CD14-positive monocyte (primary cell): ENCODE measurements at regions not wholly inside any gene's neighbourhood (a gene's known extent, or its start where the extent isn't known, plus 50 kb on each side); places are given as distances from the start of the nearest gene placed in this dataset.

ENCODE experiments used
- DNase-seq, 3 donors: peaks; one replicate each; pipeline ENCODE4 v3.0.0-alpha.2; 2011 to 2022
- H2AFZ ChIP-seq: 2 replicates; pipeline ENCODE4 v1.6.0; 2012; ENCODE audit warnings: mild to moderate bottlenecking, low read depth, low read length, inconsistent platforms; ENCODE audit not compliant: insufficient read depth, poor library complexity, severe bottlenecking
- H3K27ac ChIP-seq, 2 donors: 1 replicate in 1 of 2; 2 replicates in 1 of 2; pipeline ENCODE4 v1.5.1; 2012 to 2013; ENCODE audit warnings: low read length in 2 of 2, control low read depth in 1 of 2, inconsistent platforms in 1 of 2, low read depth in 1 of 2, mild to moderate bottlenecking in 1 of 2
- H3K27me3 ChIP-seq, 2 donors: one replicate each; pipeline versions ENCODE4 v1.6.0 to v1.6.1; 2011 to 2013; ENCODE audit warnings: low read length in 2 of 2; ENCODE audit not compliant: control insufficient read depth in 2 of 2, insufficient read depth in 2 of 2
- H3K36me3 ChIP-seq, 2 donors: replicated peaks in 1 of 2; 1 replicate in 1 of 2; 2 replicates in 1 of 2; pipeline versions ENCODE4 v1.5.1 to v1.6.1; 2012 to 2013; ENCODE audit warnings: low read length in 2 of 2, control low read depth in 1 of 2, inconsistent platforms in 1 of 2, mild to moderate bottlenecking in 1 of 2; ENCODE audit not compliant: insufficient read depth in 2 of 2, control insufficient read depth in 1 of 2
- H3K4me1 ChIP-seq, 2 donors: 1 replicate in 1 of 2; 2 replicates in 1 of 2; pipeline versions ENCODE4 v1.5.1 to v1.6.1; 2012 to 2013; ENCODE audit warnings: low read length in 2 of 2, control low read depth in 1 of 2, inconsistent platforms in 1 of 2, mild to moderate bottlenecking in 1 of 2, moderate library complexity in 1 of 2; ENCODE audit not compliant: insufficient read depth in 2 of 2, control insufficient read depth in 1 of 2
- H3K4me2 ChIP-seq: replicated peaks from 2 replicates; pipeline ENCODE3; 2012; ENCODE audit warnings: low read length, moderate library complexity, mild to moderate bottlenecking; ENCODE audit not compliant: poor library complexity, severe bottlenecking; ENCODE audit errors: extremely low read depth
- H3K4me3 ChIP-seq, 3 experiments: fragments of 200-600 bp in 1 of 3; sonication (generic) in 1 of 3; replicated peaks in 1 of 3; 1 replicate in 2 of 3; 2 replicates in 1 of 3; pipeline ENCODE4 v1.5.1; 2011 to 2013; ENCODE audit warnings: low read length in 3 of 3, mild to moderate bottlenecking in 3 of 3, control low read depth in 2 of 3, low read depth in 2 of 3, inconsistent platforms in 1 of 3, moderate library complexity in 1 of 3
- H3K79me2 ChIP-seq: 2 replicates; pipeline ENCODE4 v1.6.0; 2012; ENCODE audit warnings: mild to moderate bottlenecking, control low read depth, inconsistent platforms, low read length, moderate library complexity; ENCODE audit not compliant: insufficient read depth
- H3K9ac ChIP-seq: 2 replicates; pipeline ENCODE4 v1.6.0; 2017; ENCODE audit warnings: low read length, mild to moderate bottlenecking; ENCODE audit not compliant: insufficient read depth, poor library complexity, severe bottlenecking
- H3K9me3 ChIP-seq, 2 donors: replicated peaks in 1 of 2; 1 replicate in 1 of 2; 2 replicates in 1 of 2; pipeline versions ENCODE4 v1.5.1 to v1.6.1; 2012 to 2013; ENCODE audit warnings: low read length in 2 of 2, control low read depth in 1 of 2; ENCODE audit not compliant: control insufficient read depth in 1 of 2, insufficient read depth in 1 of 2
- H4K20me1 ChIP-seq: 2 replicates; pipeline ENCODE4 v1.6.0; 2012; ENCODE audit warnings: mild to moderate bottlenecking, low read length, control low read depth, moderate library complexity; ENCODE audit not compliant: insufficient read depth
- H3K27ac Mint-ChIP-seq, 7 donors: one replicate each; pipeline ENCODE4 v1.8.0; 2020; ENCODE audit warnings: mild to moderate bottlenecking in 7 of 7, mixed read lengths in 7 of 7, moderate library complexity in 6 of 7, inconsistent platforms in 2 of 7
- H3K27me3 Mint-ChIP-seq, 3 donors: one replicate each; pipeline ENCODE4 v1.8.0; 2021 to 2022; ENCODE audit warnings: low read depth in 3 of 3, mild to moderate bottlenecking in 3 of 3, mixed read lengths in 3 of 3, moderate library complexity in 3 of 3, inconsistent platforms in 1 of 3
- H3K36me3 Mint-ChIP-seq, 2 donors: one replicate each; pipeline ENCODE4 v1.8.0; 2020; ENCODE audit warnings: mixed read lengths in 2 of 2, inconsistent platforms in 1 of 2, mild to moderate bottlenecking in 1 of 2
- H3K4me1 Mint-ChIP-seq: one replicate; pipeline ENCODE4 v1.8.0; 2020; ENCODE audit warnings: mild to moderate bottlenecking, mixed read lengths
- H3K4me3 Mint-ChIP-seq, 2 donors: one replicate each; pipeline ENCODE4 v1.8.0; 2020; ENCODE audit warnings: mild to moderate bottlenecking in 2 of 2, mixed read lengths in 2 of 2, moderate library complexity in 1 of 2
- H3K9me3 Mint-ChIP-seq, 7 donors: one replicate each; pipeline ENCODE4 v1.8.0; 2020 to 2022; ENCODE audit warnings: mixed read lengths in 7 of 7, mild to moderate bottlenecking in 6 of 7, moderate library complexity in 6 of 7, inconsistent platforms in 2 of 7
- WGBS: methylation state at CpG from one replicate; pipeline ENCODE4 v1.1.5; 2013; ENCODE audit warnings: missing lambda C conversion rate; ENCODE audit not compliant: insufficient coverage; 5-methylcytosine and 5-hydroxymethylcytosine counted together
- intact Hi-C, 2 donors: fragments of 100-400 bp; cut with micrococcal nuclease; formaldehyde crosslinking; loops; one replicate each; pipeline versions ENCODE4 v1.15.0 to v1.15.1; 2023
- TF ChIP-seq, protein P1 (sequence below): fragments of 200-600 bp; IDR thresholded peaks from one replicate; pipeline ENCODE4 v1.8.0; 2022; ENCODE audit warnings: antibody characterized with exemption, mild to moderate bottlenecking

DNA sequence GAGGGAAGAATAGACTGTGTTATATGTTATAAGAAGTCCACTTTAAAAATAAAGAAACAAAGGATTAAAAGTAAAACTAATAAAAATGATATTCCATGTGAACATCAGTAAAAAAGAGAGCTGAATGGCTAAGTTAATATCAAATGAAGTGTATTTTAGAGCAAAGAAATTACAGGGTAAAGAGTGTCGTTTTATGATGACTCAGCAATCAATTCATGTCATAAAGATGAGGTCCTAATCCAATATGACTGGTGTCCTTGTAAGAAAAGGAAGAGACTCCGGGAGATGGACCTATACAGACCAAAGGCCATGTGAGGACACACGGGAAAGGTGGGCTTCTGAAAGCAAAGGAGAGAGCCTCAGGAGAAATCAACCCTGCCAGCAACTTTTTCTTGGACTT, 615.5 kb upstream of the KLHL29 start:
- no peaks in the 10 kb centered on the region for H3K27me3 ChIP-seq
- no peaks in the 10 kb centered on the region for H3K27me3 Mint-ChIP-seq
- no peak for DNase-seq
- H3K4me1 Mint-ChIP-seq: no peaks in the 10 kb centered on the region
- H2AFZ ChIP-seq: no peak overlapping the region
- H3K36me3 Mint-ChIP-seq: no peaks in the 10 kb centered on the region
- no peak overlapping the region for H3K4me2 ChIP-seq
- H3K4me3 Mint-ChIP-seq: no peak overlapping the region
- peaks cover 5 to 8% of the 10 kb centered on the region in 2 donors for H3K9me3 ChIP-seq
- intact Hi-C loops: no loop called here
- no peak overlapping the region for H3K9ac ChIP-seq
- H3K4me1 ChIP-seq: no peaks in the 10 kb centered on the region
- H4K20me1 ChIP-seq: no peaks in the 10 kb centered on the region
- no peak overlapping the region for H3K27ac ChIP-seq
- no peak overlapping the region for H3K4me3 ChIP-seq
- no peaks in the 10 kb centered on the region for H3K79me2 ChIP-seq
- WGBS: 50% methylated on average over 1 of the region's 3 CpGs
- H3K36me3 ChIP-seq: no peaks in the 10 kb centered on the region
- H3K9me3 Mint-ChIP-seq: peaks cover 0 to 4% (median 0%) of the 10 kb centered on the region in 7 donors
- no peak overlapping the region for H3K27ac Mint-ChIP-seq
- TF ChIP-seq, protein P1, sequence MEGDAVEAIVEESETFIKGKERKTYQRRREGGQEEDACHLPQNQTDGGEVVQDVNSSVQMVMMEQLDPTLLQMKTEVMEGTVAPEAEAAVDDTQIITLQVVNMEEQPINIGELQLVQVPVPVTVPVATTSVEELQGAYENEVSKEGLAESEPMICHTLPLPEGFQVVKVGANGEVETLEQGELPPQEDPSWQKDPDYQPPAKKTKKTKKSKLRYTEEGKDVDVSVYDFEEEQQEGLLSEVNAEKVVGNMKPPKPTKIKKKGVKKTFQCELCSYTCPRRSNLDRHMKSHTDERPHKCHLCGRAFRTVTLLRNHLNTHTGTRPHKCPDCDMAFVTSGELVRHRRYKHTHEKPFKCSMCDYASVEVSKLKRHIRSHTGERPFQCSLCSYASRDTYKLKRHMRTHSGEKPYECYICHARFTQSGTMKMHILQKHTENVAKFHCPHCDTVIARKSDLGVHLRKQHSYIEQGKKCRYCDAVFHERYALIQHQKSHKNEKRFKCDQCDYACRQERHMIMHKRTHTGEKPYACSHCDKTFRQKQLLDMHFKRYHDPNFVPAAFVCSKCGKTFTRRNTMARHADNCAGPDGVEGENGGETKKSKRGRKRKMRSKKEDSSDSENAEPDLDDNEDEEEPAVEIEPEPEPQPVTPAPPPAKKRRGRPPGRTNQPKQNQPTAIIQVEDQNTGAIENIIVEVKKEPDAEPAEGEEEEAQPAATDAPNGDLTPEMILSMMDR: no peak

DNA sequence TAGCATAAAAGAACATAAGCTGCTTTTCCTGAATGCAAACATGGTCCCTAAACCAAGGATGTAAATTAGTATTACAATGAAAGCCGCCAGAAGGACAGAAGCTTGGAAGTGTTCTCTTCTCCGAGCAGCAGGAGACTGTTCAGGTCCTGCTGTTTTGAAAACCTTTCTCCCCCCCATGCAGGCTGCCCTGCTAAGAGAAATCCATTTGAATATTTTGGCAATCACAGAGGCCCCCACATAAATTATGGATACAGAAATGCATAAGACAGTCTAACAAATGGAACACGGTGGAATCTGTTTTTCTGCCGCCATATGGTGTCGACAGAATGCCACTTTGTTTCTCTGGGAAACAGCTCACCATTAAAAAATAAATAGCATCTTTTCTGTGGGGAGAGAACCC, 600.4 kb upstream of the KLHL29 start:
- no peak overlapping the region for H3K4me3 ChIP-seq
- H3K79me2 ChIP-seq: no peaks in the 10 kb centered on the region
- no peak overlapping the region for H3K27ac ChIP-seq
- Mint-ChIP-seq H3K27ac (no peak overlapping the region), H3K9me3 (peaks cover 0 to 7% (median 0%) of the 10 kb centered on the region in 7 donors), H3K4me3 (no peak overlapping the region), H3K36me3 (no peaks in the 10 kb centered on the region), H3K27me3 (no peaks in the 10 kb centered on the region), H3K4me1 (no peaks in the 10 kb centered on the region)
- no peak overlapping the region for H2AFZ ChIP-seq
- no peak overlapping the region for H3K9ac ChIP-seq
- TF ChIP-seq, protein P1: no peak
- H3K9me3 ChIP-seq: no peaks in the 10 kb centered on the region
- WGBS: no CpG with 5 or more reads among the region's 5 CpGs
- H3K27me3 ChIP-seq: no peaks in the 10 kb centered on the region
- DNase-seq: no peak
- intact Hi-C loops: no loop called here
- H4K20me1 ChIP-seq: no peaks in the 10 kb centered on the region
- no peaks in the 10 kb centered on the region for H3K36me3 ChIP-seq
- no peak overlapping the region for H3K4me2 ChIP-seq
- no peaks in the 10 kb centered on the region for H3K4me1 ChIP-seq
